Kasumi-1 (cell line): ENCODE measurements at regions not wholly inside any gene's neighbourhood (a gene's known extent, or its start where the extent isn't known, plus 50 kb on each side); places are given as distances from the start of the nearest gene placed in this dataset.
"Not testable (repeated sequence)": the region's sequence is repeated elsewhere in the genome, so short reads cannot be mapped to it uniquely, and the experiment has no call there.

ENCODE experiments used
- DNase-seq, 2 experiments: peaks; one replicate each; lab custom pipeline; 2025; lab: John Stamatoyannopoulos, UW

- DNase-seq: not testable (repeated sequence)
Measured at GRCh38 chr1:121006826-121007225, 117.3 kb downstream of the PPIAL4A start.

GRCh38 chr1:121007755-121008154, 118.2 kb downstream of the PPIAL4A start:
- DNase-seq: not testable (repeated sequence)

DNA sequence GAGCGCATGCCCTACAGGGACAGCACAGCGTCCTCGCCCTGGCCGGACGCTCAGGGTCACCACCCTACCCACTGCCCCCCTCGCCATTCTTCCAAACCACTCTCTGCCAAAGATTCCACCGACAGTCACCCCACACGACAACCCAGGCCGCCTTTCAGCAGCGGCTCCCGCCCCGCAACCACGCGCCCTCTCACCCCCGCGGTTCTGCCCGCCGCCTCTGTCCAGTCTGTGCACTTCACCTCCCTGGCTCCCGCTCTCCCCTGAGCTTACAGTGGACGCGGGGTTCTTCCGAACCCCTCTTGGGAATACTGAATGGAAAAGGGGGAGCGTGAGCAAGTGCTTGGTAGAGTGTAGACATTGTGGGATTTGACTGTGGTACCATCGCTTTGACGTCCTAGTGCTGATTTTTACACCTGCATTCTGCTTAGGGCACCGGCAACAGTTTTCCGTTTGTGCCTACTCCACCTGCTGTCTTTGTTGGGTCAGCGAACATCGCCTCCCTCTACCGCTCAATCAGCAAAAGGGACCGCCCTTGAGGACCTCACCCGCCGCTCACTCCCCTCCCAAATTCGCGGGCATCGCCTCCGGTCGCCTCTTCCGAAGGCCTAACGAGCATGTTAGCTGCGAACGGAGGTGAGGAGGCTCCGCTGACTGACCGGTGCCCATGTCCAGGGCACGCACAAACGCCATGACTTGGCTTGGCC, 119.1 kb downstream of the PPIAL4A start:
- not testable (repeated sequence) for DNase-seq

GRCh38 chr1:121009216-121010057, 119.9 kb downstream of the PPIAL4A start:
- not testable (repeated sequence) for DNase-seq

- not testable (repeated sequence) for DNase-seq
Measured at GRCh38 chr1:121010141-121010540, 120.6 kb downstream of the PPIAL4A start.

DNA sequence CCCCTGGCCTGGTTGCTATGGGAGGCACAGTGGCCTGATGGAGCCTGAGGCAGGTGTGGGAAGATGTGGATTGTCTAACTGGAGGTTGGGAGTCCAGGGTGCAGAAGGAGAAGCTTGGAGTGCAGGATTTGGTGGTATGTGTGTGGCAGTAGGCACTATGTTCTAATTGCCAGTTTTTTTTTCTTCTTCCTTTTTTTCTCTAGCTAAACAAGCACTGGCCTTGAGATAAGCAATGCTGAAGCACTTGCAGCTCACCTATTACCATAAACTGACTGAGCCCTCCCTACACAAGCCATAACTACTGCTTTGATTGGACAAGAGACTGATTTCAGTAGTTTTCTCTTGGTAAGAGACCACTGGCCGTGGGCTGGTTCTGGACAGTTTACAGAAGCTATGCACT, 123.6 kb downstream of the PPIAL4A start:
- not testable (repeated sequence) for DNase-seq

GRCh38 chr1:121016182-121017028, 126.8 kb downstream of the PPIAL4A start:
- not testable (repeated sequence) for DNase-seq

DNA sequence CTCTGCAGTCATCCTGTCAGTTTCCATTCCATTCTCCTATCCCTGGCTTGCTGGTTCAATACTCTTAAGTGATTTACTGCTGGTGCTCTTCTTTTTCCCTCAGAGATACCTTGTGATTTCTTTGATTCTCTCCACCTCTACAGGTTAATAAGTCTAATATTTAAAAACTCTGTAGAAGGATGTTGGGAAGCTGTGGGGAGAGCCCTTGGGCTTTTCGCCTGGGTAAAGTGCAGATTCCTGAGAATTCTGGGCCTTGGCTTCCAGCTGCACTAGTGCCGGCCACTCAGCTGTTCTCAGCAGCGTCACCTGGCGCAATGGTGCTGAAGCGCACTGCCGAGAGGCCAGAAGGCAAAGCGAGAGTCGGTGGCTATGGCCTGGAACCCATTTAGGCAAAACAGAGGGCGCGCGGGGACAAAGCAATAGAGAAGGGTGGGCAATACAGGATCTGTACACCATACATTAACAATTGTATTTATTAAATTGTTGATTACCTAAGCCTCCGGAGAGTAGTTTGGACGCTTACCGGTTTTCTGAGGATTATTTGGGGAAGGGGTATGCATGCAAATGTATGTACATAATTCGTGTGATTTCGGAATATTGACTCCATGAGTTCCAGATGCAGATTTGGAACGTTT, 130.3 kb downstream of the PPIAL4A start:
- DNase-seq: not testable (repeated sequence)

GRCh38 chr1:121020350-121021236, 131.0 kb downstream of the PPIAL4A start:
- DNase-seq: not testable (repeated sequence)

- DNase-seq: not testable (repeated sequence)
Measured at GRCh38 chr1:121021716-121022115, 132.1 kb downstream of the PPIAL4A start.

- not testable (repeated sequence) for DNase-seq
Measured at GRCh38 chr1:121032878-121033494, 143.4 kb downstream of the PPIAL4A start.

GRCh38 chr1:121036792-121037191, 147.2 kb downstream of the PPIAL4A start:
- not testable (repeated sequence) for DNase-seq

- not testable (repeated sequence) for DNase-seq
Measured at GRCh38 chr1:121040974-121041373, 143.2 kb downstream of the FAM72B start.

- DNase-seq: not testable (repeated sequence)
Measured at GRCh38 chr1:121041497-121041896, 142.6 kb downstream of the FAM72B start.

GRCh38 chr1:121042882-121043281, 141.3 kb downstream of the FAM72B start:
- not testable (repeated sequence) for DNase-seq

- not testable (repeated sequence) for DNase-seq
Measured at GRCh38 chr1:121048293-121048752, 135.8 kb downstream of the FAM72B start.

DNA sequence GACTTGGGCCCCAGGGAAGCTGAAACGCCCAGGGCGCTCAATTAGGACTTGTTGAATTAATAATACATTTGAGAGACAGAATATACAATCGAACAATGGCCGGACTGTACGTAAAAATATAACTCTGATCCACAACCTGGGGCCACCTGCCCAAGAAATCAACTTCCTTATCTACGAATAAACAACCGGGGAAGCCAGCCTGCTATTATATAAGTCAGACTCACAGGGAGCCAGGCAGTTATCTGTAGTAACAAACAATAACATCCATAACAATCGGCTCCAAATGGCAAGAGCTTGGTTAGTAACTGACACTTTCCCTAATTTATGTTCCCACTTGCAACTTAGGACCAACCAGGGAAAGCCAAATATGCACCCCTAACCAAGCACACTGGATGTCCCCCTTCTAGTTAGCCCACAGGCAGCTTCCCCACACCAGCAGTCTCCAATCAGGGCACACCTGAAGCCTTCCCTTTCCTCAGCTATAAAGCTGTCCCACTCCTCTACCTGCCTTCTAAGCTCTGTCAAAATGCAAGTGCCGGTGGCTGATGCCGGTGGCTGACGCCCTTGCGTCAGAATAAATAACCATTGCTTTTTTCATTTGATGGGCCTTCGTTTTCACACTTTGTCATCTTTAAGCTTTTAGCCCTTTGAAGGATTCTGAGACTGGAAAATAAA, 135.2 kb downstream of the FAM72B start:
- not testable (repeated sequence) for DNase-seq

DNA sequence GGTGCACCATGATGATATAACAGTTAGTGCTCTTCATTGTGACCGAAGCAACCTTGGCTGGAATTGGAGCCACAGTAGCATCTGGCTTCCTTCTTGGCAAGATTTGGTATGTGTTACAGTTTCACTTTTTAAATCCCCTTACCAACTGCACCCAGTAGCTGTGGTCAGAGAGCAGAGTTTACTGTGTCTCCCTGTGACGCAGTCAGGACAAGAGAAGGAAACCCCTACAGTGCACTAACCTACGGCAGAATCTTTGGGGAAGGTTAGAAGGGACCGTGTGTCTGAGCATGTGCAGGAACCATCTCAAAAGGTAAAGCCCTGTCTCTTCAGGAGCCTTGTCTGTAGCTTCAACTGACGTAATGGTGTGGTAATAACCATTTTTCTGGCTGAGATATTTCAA, 134.0 kb downstream of the FAM72B start:
- DNase-seq: not testable (repeated sequence)

DNA sequence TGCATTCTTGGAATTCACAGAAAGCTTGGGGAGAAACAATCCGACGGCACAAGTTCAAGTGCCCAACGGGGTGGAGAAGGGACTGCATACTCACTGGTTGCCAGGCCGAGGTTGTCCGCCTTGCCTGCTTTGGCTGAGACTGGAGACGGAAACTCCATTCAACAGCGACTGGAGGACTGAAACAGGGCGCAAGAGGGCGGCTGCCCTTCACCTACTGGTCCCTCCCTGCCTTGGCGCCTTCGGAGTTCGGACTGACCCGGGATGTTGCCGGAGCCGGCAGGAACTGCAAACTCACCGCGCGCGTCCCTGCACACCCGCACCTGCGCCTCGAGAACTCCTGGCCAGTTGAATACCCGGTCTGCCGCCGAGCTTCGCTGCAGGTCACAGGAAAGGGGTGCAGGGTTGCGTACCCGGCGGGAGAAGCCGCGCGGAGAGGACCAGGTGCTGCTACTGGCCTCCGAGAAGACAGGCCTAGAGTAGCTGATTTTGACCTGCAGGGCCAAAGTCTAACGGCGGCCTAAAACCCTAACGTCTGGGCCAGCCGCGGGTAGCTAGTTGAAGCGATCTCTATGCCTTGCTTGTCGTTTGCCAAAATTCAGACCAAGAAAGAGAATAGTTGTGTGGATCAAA, 132.9 kb downstream of the FAM72B start:
- DNase-seq: not testable (repeated sequence)
